ENCODE measurements at regions not wholly inside any gene's neighbourhood (a gene's known extent, or its start where the extent isn't known, plus 50 kb on each side); places are given as distances from the start of the nearest gene placed in this dataset.
"Not testable (repeated sequence)": the region's sequence is repeated elsewhere in the genome, so short reads cannot be mapped to it uniquely, and the experiment has no call there.

- no peak for TF ChIP-seq ATF3 (IDR thresholded peaks at IDR 0.05)
- TF ChIP-seq GABPA (IDR thresholded peaks at IDR 0.05 in 1 of 2, conservative IDR thresholded peaks at IDR 0.05 in 1 of 2) = no peak
- no peak for TF ChIP-seq JUND (IDR thresholded peaks at IDR 0.05)
- no peak for TF ChIP-seq HNF4G (IDR thresholded peaks at IDR 0.05)
- TF ChIP-seq CTCF (IDR thresholded peaks at IDR 0.05; ENCODE audit: low read depth, low read length, missing input control) = no peak
These were observed 219.0 kb upstream of the AKR1E2 start (continued) for GRCh38 chr10:4606856-4607636.

- Histone ChIP-seq H3K27ac (ENCODE audit: low read depth in 1 of 2, low read length in 2 of 2) (no peak overlapping the region), H3K4me1 (ENCODE audit: control insufficient read depth in 4 of 4, insufficient read depth in 4 of 4, low read length in 3 of 4) (no peaks in the 10 kb centered on the region), H3K9me3 (ENCODE audit: control insufficient read depth in 4 of 4, low read length in 3 of 4) (no peaks in the 10 kb centered on the region), H3K4me3 (ENCODE audit: low read depth in 1 of 3, low read length in 3 of 3) (no peak overlapping the region), H3K27me3 (ENCODE audit: control insufficient read depth in 4 of 4, insufficient read depth in 4 of 4, low read length in 3 of 4) (peaks cover 0 to 2% (median 0%) of the 10 kb centered on the region in 4 donors), H3K9ac (ENCODE audit: low read depth in 1 of 2, low read length in 2 of 2) (no peak overlapping the region), H3K36me3 (ENCODE audit: control insufficient read depth in 4 of 4, insufficient read depth in 3 of 4, low read depth in 1 of 4, low read length in 3 of 4) (no peaks in the 10 kb centered on the region)
- no peak for DNase-seq (ENCODE audit: low spot score)
- TF ChIP-seq RXRA (IDR thresholded peaks at IDR 0.05) (no peak), MAX (IDR thresholded peaks at IDR 0.05) (no peak), FOXA1 (IDR thresholded peaks at IDR 0.05) (no peak), SP1 (IDR thresholded peaks at IDR 0.05) (no peak), REST (IDR thresholded peaks at IDR 0.05) (no peak), HNF4A (conservative IDR thresholded peaks at IDR 0.05) (no peak)
- 85% methylated on average over 7 of the region's 7 CpGs for WGBS
These were observed 223.1 kb upstream of the AKR1E2 start for GRCh38 chr10:4602764-4603491.

GRCh38 chr10:4599471-4599870 is 226.5 kb upstream of the AKR1E2 start:
- Histone ChIP-seq H3K36me3 (ENCODE audit: control insufficient read depth in 4 of 4, insufficient read depth in 3 of 4, low read depth in 1 of 4, low read length in 3 of 4) (no peaks in the 10 kb centered on the region), H3K27me3 (ENCODE audit: control insufficient read depth in 4 of 4, insufficient read depth in 4 of 4, low read length in 3 of 4) (peaks cover 0 to 5% (median 0%) of the 10 kb centered on the region in 4 donors), H3K4me1 (ENCODE audit: control insufficient read depth in 4 of 4, insufficient read depth in 4 of 4, low read length in 3 of 4) (no peaks in the 10 kb centered on the region), H3K27ac (ENCODE audit: low read depth in 1 of 2, low read length in 2 of 2) (no peak overlapping the region), H3K4me3 (ENCODE audit: low read depth in 1 of 3, low read length in 3 of 3) (no peak overlapping the region), H3K9me3 (ENCODE audit: control insufficient read depth in 4 of 4, low read length in 3 of 4) (no peaks in the 10 kb centered on the region), H3K9ac (ENCODE audit: low read depth in 1 of 2, low read length in 2 of 2) (no peak overlapping the region)
- 85% methylated on average over 2 of the region's 2 CpGs for WGBS
- TF ChIP-seq RXRA (IDR thresholded peaks at IDR 0.05) (no peak), NR2F2 (IDR thresholded peaks at IDR 0.05) (no peak), CTCF (IDR thresholded peaks at IDR 0.05; ENCODE audit: low read depth, low read length, missing input control) (no peak), RAD21 (IDR thresholded peaks at IDR 0.05) (no peak), JUND (IDR thresholded peaks at IDR 0.05) (no peak), TAF1 (conservative IDR thresholded peaks at IDR 0.05) (no peak)
- DNase-seq (ENCODE audit: low spot score) = no peak

GRCh38 chr10:4597898-4598297 is 228.1 kb upstream of the AKR1E2 start:
- H3K36me3 ChIP-seq (ENCODE audit: control insufficient read depth in 4 of 4, insufficient read depth in 3 of 4, low read depth in 1 of 4, low read length in 3 of 4); H3K27ac ChIP-seq (ENCODE audit: low read depth in 1 of 2, low read length in 2 of 2); DNase-seq (ENCODE audit: low spot score); H3K4me3 ChIP-seq (ENCODE audit: low read depth in 1 of 3, low read length in 3 of 3); H3K9ac ChIP-seq (ENCODE audit: low read depth in 1 of 2, low read length in 2 of 2); H3K4me1 ChIP-seq (ENCODE audit: control insufficient read depth in 4 of 4, insufficient read depth in 4 of 4, low read length in 3 of 4); H3K9me3 ChIP-seq (ENCODE audit: control insufficient read depth in 4 of 4, low read length in 3 of 4); H3K27me3 ChIP-seq (ENCODE audit: control insufficient read depth in 4 of 4, insufficient read depth in 4 of 4, low read length in 3 of 4): not testable (repeated sequence)
- 50% methylated on average over 1 of the region's 2 CpGs for WGBS

Measured in liver (tissue), 8 donors.